H9 (cell line): ENCODE measurements at regions not wholly inside any gene's neighbourhood (a gene's known extent, or its start where the extent isn't known, plus 50 kb on each side); places are given as distances from the start of the nearest gene placed in this dataset.

Experiments used
- DNase-seq: peaks from one replicate; pipeline ENCODE4 v3.0.0-alpha.2; 2017
- H2AFZ ChIP-seq: one replicate; pipeline ENCODE4 v1.6.1; 2013; ENCODE audit warnings: mild to moderate bottlenecking, low read length, control low read depth, moderate library complexity
- H2AK5ac ChIP-seq: 2 replicates; pipeline ENCODE4 v1.6.1; 2013; ENCODE audit warnings: low read length, control low read depth, mixed read lengths; ENCODE audit not compliant: insufficient read length
- H2BK120ac ChIP-seq: one replicate; pipeline ENCODE4 v1.6.1; 2013; ENCODE audit warnings: low read depth, mild to moderate bottlenecking, low read length, control low read depth, inconsistent platforms; ENCODE audit not compliant: poor library complexity, severe bottlenecking
- H2BK12ac ChIP-seq: 2 replicates; pipeline ENCODE4 v1.6.1; 2013; ENCODE audit warnings: low read length, control low read depth, mixed read lengths, low read depth; ENCODE audit not compliant: insufficient read length
- H2BK15ac ChIP-seq: 2 replicates; pipeline ENCODE4 v1.6.1; 2013; ENCODE audit warnings: low read depth, low read length, control low read depth
- H2BK20ac ChIP-seq: one replicate; pipeline ENCODE4 v1.6.1; 2013; ENCODE audit warnings: low read depth, mild to moderate bottlenecking, low read length, control low read depth, inconsistent platforms; ENCODE audit not compliant: poor library complexity, severe bottlenecking
- H2BK5ac ChIP-seq: 2 replicates; pipeline ENCODE4 v1.6.1; 2013; ENCODE audit warnings: low read length, control low read depth, mixed read lengths; ENCODE audit not compliant: insufficient read length
- H3K14ac ChIP-seq: 2 replicates; pipeline ENCODE4 v1.6.1; 2013; ENCODE audit warnings: low read length, control low read depth; ENCODE audit not compliant: insufficient read depth
- H3K18ac ChIP-seq: 2 replicates; pipeline ENCODE4 v1.6.1; 2013; ENCODE audit warnings: low read depth, mild to moderate bottlenecking, mixed read lengths, low read length, control low read depth; ENCODE audit not compliant: insufficient read length
- H3K23ac ChIP-seq: 2 replicates; pipeline ENCODE4 v1.6.1; 2013; ENCODE audit warnings: low read length, control low read depth, mixed read lengths, low read depth; ENCODE audit not compliant: insufficient read length
- H3K23me2 ChIP-seq: 2 replicates; pipeline ENCODE4 v1.6.1; 2013; ENCODE audit warnings: low read depth, mild to moderate bottlenecking, mixed read lengths, low read length, control low read depth; ENCODE audit not compliant: insufficient read length, poor library complexity, severe bottlenecking
- H3K27ac ChIP-seq: 2 replicates; pipeline ENCODE4 v1.5.1; 2013; ENCODE audit warnings: low read length, control low read depth, mixed read lengths, low read depth; ENCODE audit not compliant: insufficient read length
- H3K27me3 ChIP-seq: 2 replicates; pipeline ENCODE4 v1.6.1; 2013; ENCODE audit warnings: low read length, control low read depth, inconsistent platforms; ENCODE audit not compliant: insufficient read depth
- H3K4ac ChIP-seq: 2 replicates; pipeline ENCODE4 v1.6.1; 2013; ENCODE audit warnings: low read depth, mild to moderate bottlenecking, control low read depth, inconsistent platforms, low read length, moderate library complexity
- H3K4me1 ChIP-seq: 2 replicates; pipeline ENCODE4 v1.6.1; 2013; ENCODE audit warnings: low read length, control low read depth, inconsistent platforms; ENCODE audit not compliant: insufficient read depth
- H3K4me2 ChIP-seq: 2 replicates; pipeline ENCODE4 v1.6.1; 2013; ENCODE audit warnings: low read length, control low read depth, mixed read lengths; ENCODE audit not compliant: insufficient read length, insufficient read depth
- H3K56ac ChIP-seq: 2 replicates; pipeline ENCODE4 v1.6.1; 2013; ENCODE audit warnings: low read depth, mild to moderate bottlenecking, mixed read lengths, low read length, control low read depth; ENCODE audit not compliant: insufficient read length
- H3K79me1 ChIP-seq: 2 replicates; pipeline ENCODE4 v1.6.1; 2013; ENCODE audit warnings: low read depth, mild to moderate bottlenecking, moderate library complexity, low read length, control low read depth, inconsistent platforms; ENCODE audit not compliant: insufficient read depth, poor library complexity, severe bottlenecking
- H3K79me2 ChIP-seq: 2 replicates; pipeline ENCODE4 v1.6.1; 2013; ENCODE audit warnings: low read length, control low read depth, inconsistent platforms; ENCODE audit not compliant: insufficient read depth
- H3K9ac ChIP-seq: 2 replicates; pipeline ENCODE4 v1.6.1; 2013; ENCODE audit warnings: low read length, control low read depth, mixed read lengths; ENCODE audit not compliant: insufficient read length; ENCODE audit errors: extremely low read depth
- H3K9me3 ChIP-seq: one replicate; pipeline ENCODE4 v1.6.1; 2013; ENCODE audit warnings: low read depth, low read length, inconsistent platforms; ENCODE audit not compliant: control insufficient read depth
- H3T11ph ChIP-seq: one replicate; pipeline ENCODE4 v1.6.1; 2013; ENCODE audit warnings: mild to moderate bottlenecking, low read length, control low read depth, inconsistent platforms
- H4K20me1 ChIP-seq: one replicate; pipeline ENCODE4 v1.6.1; 2013; ENCODE audit not compliant: control insufficient read depth, insufficient read length, insufficient read depth
- H4K5ac ChIP-seq: 2 replicates; pipeline ENCODE4 v1.6.1; 2013; ENCODE audit warnings: low read depth, mild to moderate bottlenecking, mixed read lengths, low read length, control low read depth; ENCODE audit not compliant: insufficient read length
- H4K8ac ChIP-seq: replicated peaks from 2 replicates; pipeline ENCODE4 v1.6.1; 2013; ENCODE audit warnings: low read length, control low read depth, mixed read lengths, low read depth; ENCODE audit not compliant: insufficient read length
- H4K91ac ChIP-seq: 2 replicates; pipeline ENCODE4 v1.6.1; 2013; ENCODE audit warnings: low read depth, mild to moderate bottlenecking, moderate library complexity, mixed read lengths, low read length, control low read depth; ENCODE audit not compliant: insufficient read length
- H3K27ac Mint-ChIP-seq, 3 experiments: 2 replicates in 2 of 3; 3 replicates in 1 of 3; pipeline ENCODE4 v1.8.0; 2020 to 2021; ENCODE audit warnings: mixed read lengths in 3 of 3, mild to moderate bottlenecking in 1 of 3, moderate library complexity in 1 of 3
- H3K27me3 Mint-ChIP-seq: 2 replicates; pipeline ENCODE4 v1.8.0; 2021; ENCODE audit warnings: low read depth, mild to moderate bottlenecking, moderate library complexity, mixed read lengths
- H3K36me3 Mint-ChIP-seq, 3 experiments: 2 replicates in 2 of 3; 3 replicates in 1 of 3; pipeline ENCODE4 v1.8.0; 2020 to 2021; ENCODE audit warnings: low read depth in 3 of 3, mixed read lengths in 3 of 3; ENCODE audit not compliant: insufficient read depth in 1 of 3
- H3K4me1 Mint-ChIP-seq, 2 experiments: 2 replicates each; pipeline ENCODE4 v1.8.0; 2020; ENCODE audit warnings: mixed read lengths in 2 of 2
- H3K4me3 Mint-ChIP-seq, 2 experiments: 2 replicates in 1 of 2; 3 replicates in 1 of 2; pipeline ENCODE4 v1.8.0; 2020 to 2021; ENCODE audit warnings: mild to moderate bottlenecking in 2 of 2, mixed read lengths in 2 of 2, moderate library complexity in 1 of 2
- H3K9me3 Mint-ChIP-seq, 2 experiments: 2 replicates in 1 of 2; 3 replicates in 1 of 2; pipeline ENCODE4 v1.8.0; 2020; ENCODE audit warnings: mild to moderate bottlenecking in 2 of 2, mixed read lengths in 2 of 2, moderate library complexity in 1 of 2
- CTCF ChIP-seq: fragments of 200-600 bp; sonication (generic); conservative IDR thresholded peaks from 3 replicates; pipeline ENCODE4 v1.8.0; 2021; ENCODE audit warnings: antibody characterized with exemption, mild to moderate bottlenecking
- WGBS: extraction: QIAGEN DNeasy Blood & Tissue Kit; methylation state at CpG from one replicate; pipeline ENCODE4 v1.1.7; 2013; ENCODE audit warnings: missing lambda C conversion rate, low lambda C conversion rate, mixed read lengths; ENCODE audit not compliant: insufficient read length; ENCODE audit errors: extremely low coverage; 5-methylcytosine and 5-hydroxymethylcytosine counted together

GRCh38 chr20:11216451-11217314 lies 542.9 kb upstream of the JAG1 start:
- Histone ChIP-seq H3K27ac (no peak overlapping the region), H3T11ph (no peak overlapping the region), H3K4ac (no peak overlapping the region), H3K18ac (no peak overlapping the region), H2BK120ac (no peak overlapping the region), H3K23ac (no peak overlapping the region), H3K4me1 (no peaks in the 10 kb centered on the region), H3K79me1 (no peaks in the 10 kb centered on the region), H3K9me3 (no peaks in the 10 kb centered on the region), H2AFZ (no peak overlapping the region), H2BK5ac (no peak overlapping the region), H3K79me2 (no peaks in the 10 kb centered on the region), H3K27me3 (no peaks in the 10 kb centered on the region; the same call in 1 of the 2 replicates), H3K56ac (no peak overlapping the region), H2BK15ac (no peak overlapping the region), H3K9ac (no peak overlapping the region), H4K91ac (no peak overlapping the region), H3K23me2 (no peaks in the 10 kb centered on the region), H4K8ac (no peak overlapping the region), H4K20me1 (no peaks in the 10 kb centered on the region), H2BK20ac (no peak overlapping the region), H4K5ac (no peak overlapping the region), H2AK5ac (no peak overlapping the region), H3K14ac (no peak overlapping the region), H2BK12ac (no peak overlapping the region), H3K4me2 (no peak overlapping the region)
- Mint-ChIP-seq H3K4me3 (no peak overlapping the region), H3K27me3 (no peaks in the 10 kb centered on the region), H3K9me3 (no peaks in the 10 kb centered on the region), H3K36me3 (no peaks in the 10 kb centered on the region), H3K4me1 (peaks cover 5 to 6% of the 10 kb centered on the region in 2 experiments), H3K27ac (peak overlapping the region in 1 of 3 experiments; percentile 11; a peak in 1 of 7 replicates)
- no peak for TF ChIP-seq CTCF
- WGBS: no CpG with 5 or more reads among the region's 7 CpGs
- DNase-seq: no peak
